ENCODE measurements at regions not wholly inside any gene's neighbourhood (a gene's known extent, or its start where the extent isn't known, plus 50 kb on each side); places are given as distances from the start of the nearest gene placed in this dataset.
"Not testable (repeated sequence)": the region's sequence is repeated elsewhere in the genome, so short reads cannot be mapped to it uniquely, and the experiment has no call there.

DNA sequence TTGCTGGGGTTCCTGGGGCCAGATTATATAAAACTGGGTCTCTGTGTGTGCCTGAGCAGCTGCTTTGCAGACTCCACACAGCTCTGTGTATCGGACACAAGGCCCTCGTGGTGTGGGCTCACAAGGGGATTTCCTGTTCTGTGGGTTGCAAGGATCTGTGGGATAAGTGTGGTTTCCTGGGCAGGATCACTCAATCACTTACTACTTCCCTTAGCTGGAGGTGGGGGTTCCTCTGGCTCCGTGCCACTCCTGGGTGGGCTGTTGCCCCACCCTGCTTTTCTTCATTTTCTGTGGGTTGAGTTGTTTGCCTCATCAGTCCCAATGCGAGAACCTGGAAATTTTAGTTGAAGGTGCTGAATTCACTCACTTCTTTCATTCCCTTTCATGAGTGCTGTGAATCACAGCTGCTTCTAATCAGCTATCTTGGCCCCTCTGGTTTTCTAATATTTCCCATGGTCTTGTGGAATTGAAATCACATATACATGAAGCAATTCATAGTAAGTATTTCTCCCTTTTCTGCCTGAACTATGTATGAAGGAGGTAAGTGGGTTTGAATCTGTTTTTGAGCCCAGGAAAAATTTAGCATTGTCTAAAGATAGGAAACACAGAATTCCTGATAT, 196.3 kb downstream of the DCDC2C start:
- Histone ChIP-seq H3K9me3 (ENCODE audit: control insufficient read depth, insufficient read depth, low read depth, low read length) (peaks cover 13% of the 10 kb centered on the region), H3K27ac (ENCODE audit: low read depth, low read length) (no peak overlapping the region), H3K4me3 (ENCODE audit: low read depth, low read length) (no peak overlapping the region), H3K27me3 (ENCODE audit: control insufficient read depth, insufficient read depth, low read length) (no peaks in the 10 kb centered on the region), H3K9ac (ENCODE audit: low read length) (no peak overlapping the region), H3K4me1 (ENCODE audit: control insufficient read depth, insufficient read depth, low read length) (no peaks in the 10 kb centered on the region), H3K36me3 (ENCODE audit: control insufficient read depth, insufficient read depth, low read length) (no peaks in the 10 kb centered on the region)

DNA sequence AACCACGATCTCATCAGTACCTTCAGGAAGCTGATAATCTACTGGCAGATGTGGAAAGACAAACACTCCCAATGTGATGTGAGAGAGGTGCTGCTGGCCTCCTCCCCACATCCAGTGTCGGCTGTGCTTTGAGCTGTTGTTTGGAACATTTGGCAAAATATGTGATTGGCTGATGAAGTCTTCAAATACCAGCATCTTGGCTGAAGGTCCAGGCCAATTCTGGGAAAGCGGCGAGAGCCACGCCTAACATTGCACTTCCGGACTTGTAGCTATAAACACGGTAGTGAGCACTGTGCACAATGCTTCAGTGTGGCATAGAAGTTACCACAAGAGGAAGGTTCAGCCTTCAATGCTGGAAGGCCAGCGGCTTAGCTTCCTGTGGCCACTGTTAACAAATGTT, 198.8 kb downstream of the DCDC2C start:
- no peak overlapping the region for H3K9ac ChIP-seq (ENCODE audit: low read length)
- no peaks in the 10 kb centered on the region for H3K4me1 ChIP-seq (ENCODE audit: control insufficient read depth, insufficient read depth, low read length)
- H3K27me3 ChIP-seq (ENCODE audit: control insufficient read depth, insufficient read depth, low read length): no peaks in the 10 kb centered on the region
- no peak overlapping the region for H3K27ac ChIP-seq (ENCODE audit: low read depth, low read length)
- peaks cover 32% of the 10 kb centered on the region for H3K9me3 ChIP-seq (ENCODE audit: control insufficient read depth, insufficient read depth, low read depth, low read length)
- no peaks in the 10 kb centered on the region for H3K36me3 ChIP-seq (ENCODE audit: control insufficient read depth, insufficient read depth, low read length)
- no peak overlapping the region for H3K4me3 ChIP-seq (ENCODE audit: low read depth, low read length)

DNA sequence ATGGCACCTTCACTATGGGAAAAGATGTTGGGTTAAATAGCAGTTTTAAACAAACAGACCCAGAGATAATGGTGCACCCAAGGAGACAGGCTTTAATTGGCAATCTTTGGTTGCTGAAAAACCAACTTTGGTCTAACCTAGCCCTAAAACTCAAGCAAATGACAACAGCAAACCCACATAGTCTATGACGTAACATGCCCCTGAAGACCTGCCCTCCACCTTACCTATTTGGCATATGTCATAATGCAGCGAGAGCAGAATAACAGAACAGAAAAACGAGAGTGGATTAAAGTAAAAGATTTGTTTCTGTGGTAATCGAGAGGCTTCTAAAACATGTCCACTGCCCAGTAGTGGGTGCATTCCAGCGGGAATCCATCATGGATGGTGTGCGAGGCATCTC, 200.7 kb downstream of the DCDC2C start:
- H3K36me3 ChIP-seq (ENCODE audit: control insufficient read depth, insufficient read depth, low read length): no peaks in the 10 kb centered on the region
- H3K9ac ChIP-seq (ENCODE audit: low read length): no peak overlapping the region
- no peak overlapping the region for H3K4me3 ChIP-seq (ENCODE audit: low read depth, low read length)
- no peaks in the 10 kb centered on the region for H3K4me1 ChIP-seq (ENCODE audit: control insufficient read depth, insufficient read depth, low read length)
- H3K27me3 ChIP-seq (ENCODE audit: control insufficient read depth, insufficient read depth, low read length): no peaks in the 10 kb centered on the region
- no peak overlapping the region for H3K27ac ChIP-seq (ENCODE audit: low read depth, low read length)
- H3K9me3 ChIP-seq (ENCODE audit: control insufficient read depth, insufficient read depth, low read depth, low read length): peaks cover 50% of the 10 kb centered on the region

DNA sequence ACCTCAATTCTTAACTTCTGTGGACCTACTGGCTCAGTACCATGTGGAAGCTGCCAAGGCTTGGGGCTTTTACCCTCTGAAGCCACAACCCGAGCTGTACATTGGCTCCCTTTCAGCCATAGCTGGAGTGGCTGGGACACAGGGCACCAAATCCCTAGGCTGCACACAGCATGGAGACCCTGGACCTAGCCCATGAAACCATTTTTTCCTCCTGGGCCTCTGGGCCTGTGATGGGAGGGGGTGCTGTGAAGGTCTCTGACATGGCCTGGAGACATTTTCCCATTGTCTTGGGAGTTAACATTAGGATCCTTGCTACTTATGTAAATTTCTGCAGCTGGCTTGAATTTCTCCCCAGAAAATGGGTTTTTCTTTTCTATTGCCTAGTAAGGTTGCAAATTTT, 205.1 kb downstream of the DCDC2C start:
- not testable (repeated sequence) for H3K4me3 ChIP-seq (ENCODE audit: low read depth, low read length); H3K27ac ChIP-seq (ENCODE audit: low read depth, low read length); H3K4me1 ChIP-seq (ENCODE audit: control insufficient read depth, insufficient read depth, low read length); H3K27me3 ChIP-seq (ENCODE audit: control insufficient read depth, insufficient read depth, low read length); H3K9ac ChIP-seq (ENCODE audit: low read length); H3K36me3 ChIP-seq (ENCODE audit: control insufficient read depth, insufficient read depth, low read length)
- peaks cover 67% of the 10 kb centered on the region for H3K9me3 ChIP-seq (ENCODE audit: control insufficient read depth, insufficient read depth, low read depth, low read length)

DNA sequence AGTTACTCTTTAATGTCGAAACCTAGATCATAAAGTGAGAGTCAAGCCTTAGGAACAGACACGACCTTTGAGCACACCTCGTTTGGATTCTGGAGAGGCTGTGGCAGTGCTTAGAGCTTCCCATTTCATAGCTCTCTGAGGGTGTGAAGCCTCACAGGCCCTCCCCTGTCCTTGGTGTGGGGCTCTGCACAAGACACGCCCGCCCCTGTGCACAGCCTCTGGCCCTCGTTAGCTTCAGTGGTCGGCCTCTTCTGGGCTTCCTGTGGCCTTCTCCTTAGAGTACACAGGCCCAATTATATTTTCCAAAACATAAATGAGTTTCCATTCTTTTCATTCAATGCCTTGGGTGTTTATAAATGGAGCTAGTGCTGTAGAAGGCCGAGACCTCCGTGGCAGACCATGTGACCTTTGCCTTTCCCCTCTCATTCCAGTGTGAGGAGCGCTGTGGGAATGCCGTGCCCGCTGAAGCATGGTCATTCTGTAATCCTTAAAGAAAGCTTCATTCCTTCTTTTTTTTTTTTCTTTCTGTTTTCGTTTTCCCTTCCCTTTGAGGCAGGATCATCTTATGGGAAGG, 208.6 kb downstream of the DCDC2C start:
- Histone ChIP-seq H3K27me3 (ENCODE audit: control insufficient read depth, insufficient read depth, low read length) (no peaks in the 10 kb centered on the region), H3K9me3 (ENCODE audit: control insufficient read depth, insufficient read depth, low read depth, low read length) (peaks cover 47% of the 10 kb centered on the region), H3K9ac (ENCODE audit: low read length) (no peak overlapping the region), H3K36me3 (ENCODE audit: control insufficient read depth, insufficient read depth, low read length) (no peaks in the 10 kb centered on the region), H3K27ac (ENCODE audit: low read depth, low read length) (no peak overlapping the region), H3K4me3 (ENCODE audit: low read depth, low read length) (no peak overlapping the region), H3K4me1 (ENCODE audit: control insufficient read depth, insufficient read depth, low read length) (no peaks in the 10 kb centered on the region)

DNA sequence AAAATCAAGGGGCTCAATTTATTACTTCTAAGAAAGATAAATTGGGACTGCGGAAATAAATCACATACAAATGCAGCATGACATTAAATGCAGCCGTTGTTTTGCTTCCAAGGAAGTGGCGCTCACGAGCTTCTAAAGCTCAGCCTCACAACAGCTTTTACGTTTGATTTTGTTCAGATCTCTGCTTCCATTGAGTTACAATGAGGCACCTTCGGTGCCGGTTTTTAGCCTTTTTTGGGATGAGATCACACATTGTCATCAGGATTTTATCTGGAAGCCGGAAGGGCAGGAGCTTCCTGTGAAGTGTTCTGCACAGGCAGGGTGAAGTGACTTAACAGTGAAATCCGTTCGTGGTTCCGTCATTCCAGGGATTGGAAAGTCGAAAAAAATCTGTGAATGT, 209.8 kb downstream of the DCDC2C start:
- Histone ChIP-seq H3K4me1 (ENCODE audit: control insufficient read depth, insufficient read depth, low read length) (no peaks in the 10 kb centered on the region), H3K4me3 (ENCODE audit: low read depth, low read length) (no peak overlapping the region), H3K27me3 (ENCODE audit: control insufficient read depth, insufficient read depth, low read length) (no peaks in the 10 kb centered on the region), H3K36me3 (ENCODE audit: control insufficient read depth, insufficient read depth, low read length) (no peaks in the 10 kb centered on the region), H3K9ac (ENCODE audit: low read length) (no peak overlapping the region), H3K9me3 (ENCODE audit: control insufficient read depth, insufficient read depth, low read depth, low read length) (peaks cover 37% of the 10 kb centered on the region), H3K27ac (ENCODE audit: low read depth, low read length) (no peak overlapping the region)

DNA sequence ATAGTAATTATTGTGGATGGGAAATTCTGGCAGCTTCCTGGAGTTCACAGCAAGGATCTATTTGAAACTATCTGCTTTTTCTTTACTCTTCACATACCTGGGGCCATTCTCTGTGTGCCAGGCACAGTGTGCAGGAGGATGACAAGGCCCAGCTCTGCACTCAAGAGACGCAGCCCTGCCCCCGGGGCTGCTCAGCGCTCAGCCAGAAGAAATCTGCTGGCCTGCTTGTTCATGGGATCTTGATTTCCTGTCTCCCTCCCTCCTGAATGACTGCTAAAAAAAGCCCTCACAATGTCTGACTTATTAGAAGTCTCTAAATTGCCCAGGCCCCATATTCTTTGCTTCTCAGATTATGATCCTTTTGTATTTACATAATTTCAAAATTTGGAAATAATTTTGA, 210.9 kb downstream of the DCDC2C start:
- peaks cover 28% of the 10 kb centered on the region for H3K9me3 ChIP-seq (ENCODE audit: control insufficient read depth, insufficient read depth, low read depth, low read length)
- H3K36me3 ChIP-seq (ENCODE audit: control insufficient read depth, insufficient read depth, low read length): no peaks in the 10 kb centered on the region
- H3K4me1 ChIP-seq (ENCODE audit: control insufficient read depth, insufficient read depth, low read length): no peaks in the 10 kb centered on the region
- no peak overlapping the region for H3K9ac ChIP-seq (ENCODE audit: low read length)
- no peak overlapping the region for H3K4me3 ChIP-seq (ENCODE audit: low read depth, low read length)
- no peaks in the 10 kb centered on the region for H3K27me3 ChIP-seq (ENCODE audit: control insufficient read depth, insufficient read depth, low read length)
- no peak overlapping the region for H3K27ac ChIP-seq (ENCODE audit: low read depth, low read length)

DNA sequence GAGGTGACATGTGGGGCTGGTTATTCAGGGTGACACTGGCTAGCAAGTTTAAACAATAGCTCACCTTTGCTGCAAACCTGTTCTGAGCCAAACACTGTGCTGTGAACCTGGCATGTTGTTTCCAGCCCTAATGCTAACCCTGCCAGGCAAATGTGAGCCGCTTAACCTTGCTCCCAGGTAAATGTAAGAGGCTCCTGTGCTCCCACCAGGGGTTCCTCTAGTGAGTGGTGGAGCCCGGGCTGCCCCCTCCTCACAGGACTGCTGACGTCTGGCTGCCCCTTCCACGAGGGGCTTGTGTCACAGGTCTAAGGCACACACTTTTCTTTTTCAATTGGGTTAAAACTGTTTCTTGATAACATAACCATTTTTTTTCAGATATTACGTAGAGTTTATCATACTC, 223.7 kb downstream of the DCDC2C start:
- no peak overlapping the region for H3K9ac ChIP-seq (ENCODE audit: low read length)
- H3K4me1 ChIP-seq (ENCODE audit: control insufficient read depth, insufficient read depth, low read length): no peaks in the 10 kb centered on the region

DNA sequence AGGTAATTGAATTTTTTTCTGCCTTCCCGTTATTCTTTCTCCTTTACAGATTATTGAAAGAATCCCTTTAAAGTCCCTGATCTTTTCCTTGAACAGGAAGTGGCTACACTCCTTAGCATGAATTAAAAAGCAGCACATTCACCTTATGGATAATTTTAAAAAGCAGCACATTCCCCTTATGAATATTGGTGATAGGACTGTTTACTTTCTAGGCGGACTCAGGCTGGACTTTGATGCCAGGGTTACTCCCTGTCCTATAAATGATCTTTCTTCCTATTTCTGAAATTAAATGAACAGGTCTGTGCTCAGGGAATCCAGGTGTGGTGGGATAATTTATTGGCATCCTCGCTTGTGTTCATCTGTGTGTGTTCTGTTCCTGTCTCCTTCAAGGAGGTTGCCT, 226.0 kb downstream of the DCDC2C start:
- Histone ChIP-seq H3K27me3 (ENCODE audit: control insufficient read depth, insufficient read depth, low read length) (no peaks in the 10 kb centered on the region), H3K9me3 (ENCODE audit: control insufficient read depth, insufficient read depth, low read depth, low read length) (0 out of 2 replicates have a peak, but pooled peaks cover 4% of the 10 kb centered on the region), H3K36me3 (ENCODE audit: control insufficient read depth, insufficient read depth, low read length) (no peaks in the 10 kb centered on the region), H3K4me1 (ENCODE audit: control insufficient read depth, insufficient read depth, low read length) (no peaks in the 10 kb centered on the region), H3K9ac (ENCODE audit: low read length) (no peak overlapping the region), H3K4me3 (ENCODE audit: low read depth, low read length) (no peak overlapping the region), H3K27ac (ENCODE audit: low read depth, low read length) (no peak overlapping the region)

More for the DNA sequence above, 223.7 kb downstream of the DCDC2C start:
- Histone ChIP-seq H3K27ac (ENCODE audit: low read depth, low read length) (no peak overlapping the region), H3K27me3 (ENCODE audit: control insufficient read depth, insufficient read depth, low read length) (no peaks in the 10 kb centered on the region), H3K36me3 (ENCODE audit: control insufficient read depth, insufficient read depth, low read length) (no peaks in the 10 kb centered on the region), H3K4me3 (ENCODE audit: low read depth, low read length) (no peak overlapping the region), H3K9me3 (ENCODE audit: control insufficient read depth, insufficient read depth, low read depth, low read length) (0 out of 2 replicates have a peak, but pooled peaks cover 2% of the 10 kb centered on the region)

DNA sequence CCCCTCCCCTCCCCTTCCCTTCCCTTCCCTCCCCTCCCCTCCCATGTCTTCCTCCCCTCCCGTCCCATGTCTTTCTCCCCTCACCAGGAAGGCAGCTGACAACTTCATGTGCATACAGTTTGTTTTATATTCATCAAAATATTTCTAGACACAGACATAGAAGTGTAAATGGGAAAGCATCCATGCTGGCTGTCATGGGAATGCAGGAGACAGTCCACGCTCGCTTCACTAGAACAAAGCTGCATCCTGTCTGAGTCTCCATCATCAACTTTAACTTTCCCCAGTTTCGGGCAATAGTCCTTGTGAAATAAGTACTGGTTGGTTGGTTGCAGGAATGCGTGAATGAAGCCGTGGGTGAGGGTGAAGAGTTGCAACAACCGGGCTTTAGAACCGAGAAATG, 226.9 kb downstream of the DCDC2C start:
- Histone ChIP-seq H3K9me3 (ENCODE audit: control insufficient read depth, insufficient read depth, low read depth, low read length) (0 out of 2 replicates have a peak, but pooled peaks cover 4% of the 10 kb centered on the region), H3K36me3 (ENCODE audit: control insufficient read depth, insufficient read depth, low read length) (no peaks in the 10 kb centered on the region), H3K27ac (ENCODE audit: low read depth, low read length) (no peak overlapping the region), H3K4me3 (ENCODE audit: low read depth, low read length) (no peak overlapping the region), H3K4me1 (ENCODE audit: control insufficient read depth, insufficient read depth, low read length) (no peaks in the 10 kb centered on the region), H3K27me3 (ENCODE audit: control insufficient read depth, insufficient read depth, low read length) (no peaks in the 10 kb centered on the region), H3K9ac (ENCODE audit: low read length) (no peak overlapping the region)

DNA sequence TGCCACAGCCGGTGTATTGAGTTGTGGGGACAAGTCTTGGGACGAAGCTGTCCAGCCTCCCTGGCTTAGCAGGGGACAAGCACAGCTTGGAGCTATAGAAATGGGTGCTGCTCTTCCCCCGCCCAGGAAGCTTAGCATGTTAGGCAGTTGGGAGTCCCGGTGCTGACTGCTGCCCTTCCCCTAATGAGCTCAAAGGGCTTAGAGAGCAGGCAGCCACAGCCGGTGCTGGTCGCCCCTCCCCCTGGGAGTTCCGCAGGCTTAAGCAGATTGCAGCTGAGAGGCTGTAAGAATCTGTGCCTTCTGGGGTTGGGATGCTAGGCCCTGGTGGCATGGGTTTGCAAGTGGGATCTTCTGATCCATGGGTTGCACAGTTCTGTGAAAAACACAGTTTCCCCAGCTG, 237.3 kb downstream of the DCDC2C start:
- Histone ChIP-seq H3K4me1 (ENCODE audit: control insufficient read depth, insufficient read depth, low read length) (no peaks in the 10 kb centered on the region; the same call in 1 of the 2 replicates), H3K27me3 (ENCODE audit: control insufficient read depth, insufficient read depth, low read length) (no peaks in the 10 kb centered on the region), H3K36me3 (ENCODE audit: control insufficient read depth, insufficient read depth, low read length) (no peaks in the 10 kb centered on the region)

More for the DNA sequence above, 237.3 kb downstream of the DCDC2C start:
- H3K9ac ChIP-seq (ENCODE audit: low read length): no peak overlapping the region
- H3K9me3 ChIP-seq (ENCODE audit: control insufficient read depth, insufficient read depth, low read depth, low read length): no peaks in the 10 kb centered on the region
- no peak overlapping the region for H3K27ac ChIP-seq (ENCODE audit: low read depth, low read length)
- H3K4me3 ChIP-seq (ENCODE audit: low read depth, low read length): no peak overlapping the region

All from HUES6 (cell line).